ENCODE measurements at regions not wholly inside any gene's neighbourhood (a gene's known extent, or its start where the extent isn't known, plus 50 kb on each side); places are given as distances from the start of the nearest gene placed in this dataset.

- no peak overlapping the region for H3K9ac ChIP-seq (ENCODE audit: low read length)
- no peaks in the 10 kb centered on the region for H3K4me1 ChIP-seq (ENCODE audit: low read length)
- H3K4me2 ChIP-seq (ENCODE audit: low read depth, low read length): no peak overlapping the region
- no peaks in the 10 kb centered on the region for H3K36me3 ChIP-seq (replicated peaks; ENCODE audit: insufficient read depth, low read length)
- H3K9me3 ChIP-seq (replicated peaks; ENCODE audit: insufficient read depth, low read length): no peaks in the 10 kb centered on the region
- H3K27me3 ChIP-seq (replicated peaks; ENCODE audit: insufficient read depth, low read length): no peaks in the 10 kb centered on the region
- TF ChIP-seq CTCF (IDR thresholded peaks at IDR 0.05; ENCODE audit: low read length) (no peak), EZH2phosphoT487 (IDR thresholded peaks at IDR 0.05; ENCODE audit: low read length) (no peak), EZH2 (optimal IDR thresholded peaks at IDR 0.05; ENCODE audit: low read depth, low read length) (no peak)
- H2AFZ ChIP-seq (ENCODE audit: low read length): no peak overlapping the region
- DNase-seq: no peak
- no peaks in the 10 kb centered on the region for H3F3A ChIP-seq (ENCODE audit: insufficient read depth, low read length)
- H3K4me3 ChIP-seq (ENCODE audit: low read length): no peak overlapping the region
- H3K27ac ChIP-seq (ENCODE audit: low read length): no peak overlapping the region
- H4K20me1 ChIP-seq (ENCODE audit: insufficient read depth, low read length): no peaks in the 10 kb centered on the region
- no peaks in the 10 kb centered on the region for H3K9me2 ChIP-seq (replicated peaks; ENCODE audit: insufficient read depth, low read length)
- H3K79me2 ChIP-seq (ENCODE audit: low read length): no peaks in the 10 kb centered on the region
Observed at GRCh38 chr2:81894451-81894990, 1590.0 kb upstream of the LRRTM1 start.

GRCh38 chr2:81876624-81877023 is 1572.1 kb upstream of the LRRTM1 start:
- Histone ChIP-seq H3F3A (ENCODE audit: insufficient read depth, low read length) (no peaks in the 10 kb centered on the region), H3K4me3 (ENCODE audit: low read length) (no peak overlapping the region), H3K9ac (ENCODE audit: low read length) (no peak overlapping the region), H3K4me1 (ENCODE audit: low read length) (no peaks in the 10 kb centered on the region), H3K36me3 (replicated peaks; ENCODE audit: insufficient read depth, low read length) (no peaks in the 10 kb centered on the region), H3K79me2 (ENCODE audit: low read length) (no peaks in the 10 kb centered on the region), H3K9me3 (replicated peaks; ENCODE audit: insufficient read depth, low read length) (no peaks in the 10 kb centered on the region), H2AFZ (ENCODE audit: low read length) (0 out of 2 replicates have a peak overlapping the region, but pooled peaks have one; percentile 9), H3K9me2 (replicated peaks; ENCODE audit: insufficient read depth, low read length) (no peaks in the 10 kb centered on the region), H3K4me2 (ENCODE audit: low read depth, low read length) (peak overlapping the region; percentile 18; the same call in 1 of the 2 replicates), H3K27me3 (replicated peaks; ENCODE audit: insufficient read depth, low read length) (no peaks in the 10 kb centered on the region), H4K20me1 (ENCODE audit: insufficient read depth, low read length) (no peaks in the 10 kb centered on the region; the same call in 1 of the 2 replicates), H3K27ac (ENCODE audit: low read length) (no peak overlapping the region)
- DNase-seq: no peak
- no peak for TF ChIP-seq EZH2phosphoT487 (IDR thresholded peaks at IDR 0.05; ENCODE audit: low read length)
- TF ChIP-seq EZH2 (optimal IDR thresholded peaks at IDR 0.05; ENCODE audit: low read depth, low read length): no peak
- no peak for TF ChIP-seq CTCF (IDR thresholded peaks at IDR 0.05; ENCODE audit: low read length)

GRCh38 chr2:81872006-81872405 is 1567.5 kb upstream of the LRRTM1 start:
- no peaks in the 10 kb centered on the region for H3K9me2 ChIP-seq (replicated peaks; ENCODE audit: insufficient read depth, low read length)
- no peak overlapping the region for H3K4me2 ChIP-seq (ENCODE audit: low read depth, low read length)
- H3K79me2 ChIP-seq (ENCODE audit: low read length): no peaks in the 10 kb centered on the region
- no peaks in the 10 kb centered on the region for H3F3A ChIP-seq (ENCODE audit: insufficient read depth, low read length)
- H3K36me3 ChIP-seq (replicated peaks; ENCODE audit: insufficient read depth, low read length): no peaks in the 10 kb centered on the region
- no peaks in the 10 kb centered on the region for H3K27me3 ChIP-seq (replicated peaks; ENCODE audit: insufficient read depth, low read length)
- H3K9me3 ChIP-seq (replicated peaks; ENCODE audit: insufficient read depth, low read length): no peaks in the 10 kb centered on the region
- no peak overlapping the region for H2AFZ ChIP-seq (ENCODE audit: low read length)
- H3K27ac ChIP-seq (ENCODE audit: low read length): no peak overlapping the region
- no peak overlapping the region for H3K9ac ChIP-seq (ENCODE audit: low read length)
- TF ChIP-seq CTCF (IDR thresholded peaks at IDR 0.05; ENCODE audit: low read length) (no peak), EZH2phosphoT487 (IDR thresholded peaks at IDR 0.05; ENCODE audit: low read length) (no peak), EZH2 (optimal IDR thresholded peaks at IDR 0.05; ENCODE audit: low read depth, low read length) (no peak)
- H3K4me3 ChIP-seq (ENCODE audit: low read length): no peak overlapping the region
- no peaks in the 10 kb centered on the region for H3K4me1 ChIP-seq (ENCODE audit: low read length)
- H4K20me1 ChIP-seq (ENCODE audit: insufficient read depth, low read length): no peaks in the 10 kb centered on the region; the same call in 1 of the 2 replicates
- DNase-seq: no peak
